ENCODE measurements at regions not wholly inside any gene's neighbourhood (a gene's known extent, or its start where the extent isn't known, plus 50 kb on each side); places are given as distances from the start of the nearest gene placed in this dataset.

GRCh38 chr18:68244786-68245185, 470.1 kb downstream of the TMX3 start:
- Histone ChIP-seq H3K4me2 (ENCODE audit: low read length) (no peak overlapping the region), H3K79me2 (no peaks in the 10 kb centered on the region), H3K27ac (no peak overlapping the region), H3K27me3 (ENCODE audit: control insufficient read depth, insufficient read depth, low read length) (no peaks in the 10 kb centered on the region), H3K4me1 (no peaks in the 10 kb centered on the region), H3K4me3 (ENCODE audit: low read depth, low read length) (no peak overlapping the region), H3K9me3 (ENCODE audit: control insufficient read depth, low read length) (no peaks in the 10 kb centered on the region), H2AFZ (no peak overlapping the region), H3K36me3 (ENCODE audit: control insufficient read depth, insufficient read depth, low read length) (no peaks in the 10 kb centered on the region), H3K9ac (no peak overlapping the region)
- no peak for TF ChIP-seq CTCF (IDR thresholded peaks at IDR 0.05)

- no peaks in the 10 kb centered on the region for H3K27me3 ChIP-seq (ENCODE audit: control insufficient read depth, insufficient read depth, low read length)
Measured at GRCh38 chr18:68241881-68242280, 473.0 kb downstream of the TMX3 start.

GRCh38 chr18:68234676-68235075, 480.2 kb downstream of the TMX3 start:
- no peak overlapping the region for H3K27ac ChIP-seq
- H3K4me2 ChIP-seq (ENCODE audit: low read length): no peak overlapping the region
- no peaks in the 10 kb centered on the region for H3K27me3 ChIP-seq (ENCODE audit: control insufficient read depth, insufficient read depth, low read length)
- no peak for TF ChIP-seq CTCF (IDR thresholded peaks at IDR 0.05)
- H2AFZ ChIP-seq: no peak overlapping the region
- H3K36me3 ChIP-seq (ENCODE audit: control insufficient read depth, insufficient read depth, low read length): no peaks in the 10 kb centered on the region
- H3K4me1 ChIP-seq: no peaks in the 10 kb centered on the region
- H3K9ac ChIP-seq: no peak overlapping the region
- H3K9me3 ChIP-seq (ENCODE audit: control insufficient read depth, low read length): no peaks in the 10 kb centered on the region
- no peak overlapping the region for H3K4me3 ChIP-seq (ENCODE audit: low read depth, low read length)
- H3K79me2 ChIP-seq: no peaks in the 10 kb centered on the region

More at GRCh38 chr18:68241881-68242280, 473.0 kb downstream of the TMX3 start:
- no peak overlapping the region for H3K4me2 ChIP-seq (ENCODE audit: low read length)
- H3K27ac ChIP-seq: no peak overlapping the region
- H3K9me3 ChIP-seq (ENCODE audit: control insufficient read depth, low read length): no peaks in the 10 kb centered on the region
- H3K4me3 ChIP-seq (ENCODE audit: low read depth, low read length): no peak overlapping the region
- no peaks in the 10 kb centered on the region for H3K79me2 ChIP-seq
- no peak overlapping the region for H2AFZ ChIP-seq
- H3K9ac ChIP-seq: no peak overlapping the region
- H3K36me3 ChIP-seq (ENCODE audit: control insufficient read depth, insufficient read depth, low read length): no peaks in the 10 kb centered on the region
- TF ChIP-seq CTCF (IDR thresholded peaks at IDR 0.05): no peak
- H3K4me1 ChIP-seq: no peaks in the 10 kb centered on the region

GRCh38 chr18:68234131-68234530, 480.8 kb downstream of the TMX3 start:
- no peak overlapping the region for H3K4me3 ChIP-seq (ENCODE audit: low read depth, low read length)
- H3K9ac ChIP-seq: no peak overlapping the region
- no peaks in the 10 kb centered on the region for H3K79me2 ChIP-seq
- no peak overlapping the region for H3K27ac ChIP-seq
- no peaks in the 10 kb centered on the region for H3K4me1 ChIP-seq
- no peaks in the 10 kb centered on the region for H3K36me3 ChIP-seq (ENCODE audit: control insufficient read depth, insufficient read depth, low read length)
- H3K4me2 ChIP-seq (ENCODE audit: low read length): no peak overlapping the region
- no peaks in the 10 kb centered on the region for H3K9me3 ChIP-seq (ENCODE audit: control insufficient read depth, low read length)
- no peak for TF ChIP-seq CTCF (IDR thresholded peaks at IDR 0.05)
- no peaks in the 10 kb centered on the region for H3K27me3 ChIP-seq (ENCODE audit: control insufficient read depth, insufficient read depth, low read length)
- no peak overlapping the region for H2AFZ ChIP-seq

- no peak overlapping the region for H3K9ac ChIP-seq
- H3K36me3 ChIP-seq (ENCODE audit: control insufficient read depth, insufficient read depth, low read length): no peaks in the 10 kb centered on the region
- H3K4me3 ChIP-seq (ENCODE audit: low read depth, low read length): no peak overlapping the region
- H3K4me1 ChIP-seq: no peaks in the 10 kb centered on the region
- no peak for TF ChIP-seq CTCF (IDR thresholded peaks at IDR 0.05)
- no peaks in the 10 kb centered on the region for H3K9me3 ChIP-seq (ENCODE audit: control insufficient read depth, low read length)
- H2AFZ ChIP-seq: no peak overlapping the region
- no peak overlapping the region for H3K27ac ChIP-seq
- no peak overlapping the region for H3K4me2 ChIP-seq (ENCODE audit: low read length)
- H3K79me2 ChIP-seq: no peaks in the 10 kb centered on the region
- no peaks in the 10 kb centered on the region for H3K27me3 ChIP-seq (ENCODE audit: control insufficient read depth, insufficient read depth, low read length)
Measured at GRCh38 chr18:68233018-68233417, 481.9 kb downstream of the TMX3 start.

All from parathyroid adenoma (tissue), 2 donors.